Motor neuron (in vitro differentiated cells): ENCODE measurements at regions not wholly inside any gene's neighbourhood (a gene's known extent, or its start where the extent isn't known, plus 50 kb on each side); places are given as distances from the start of the nearest gene placed in this dataset.
A peak's percentile ranks its signal among the peaks of the same experiment; 100 is the strongest.

Source experiments
- ATAC-seq, 8 experiments: fragments of 200-7000 bp; cut with Tn5 transposase; replicated peaks in 6 of 8; 2 replicates each; pipeline ENCODE4 v1.8.0; 2021; ENCODE audit warnings: mild to moderate bottlenecking in 8 of 8, moderate library complexity in 8 of 8
- H3K27ac ChIP-seq, 2 donors: fragments of 250-450 bp; sonication (Bioruptor Pico); 2 replicates each; pipeline ENCODE4 v1.9.0; 2021; ENCODE audit warnings: antibody characterized with exemption in 2 of 2, mild to moderate bottlenecking in 2 of 2, moderate library complexity in 1 of 2
- H3K4me1 ChIP-seq, 2 donors: fragments of 250-450 bp; sonication (Bioruptor Pico); replicated peaks in 1 of 2; 2 replicates each; pipeline ENCODE4 v1.6.1; 2021; ENCODE audit warnings: antibody characterized with exemption in 2 of 2, mild to moderate bottlenecking in 2 of 2, moderate library complexity in 1 of 2
- H3K4me3 ChIP-seq, 5 donors: fragments of 250-450 bp; sonication (Bioruptor Pico); 2 replicates each; pipeline ENCODE4 v1.9.0; 2021; ENCODE audit warnings: antibody characterized with exemption in 5 of 5, mild to moderate bottlenecking in 5 of 5, moderate library complexity in 4 of 5
- WGBS, 10 experiments: fragments of 450-650 bp; shearing (Covaris generic); methylation state at CpG; one replicate each; pipeline ENCODE4 v1.0.0; 2022; 5-methylcytosine and 5-hydroxymethylcytosine counted together
- in situ Hi-C, 9 experiments: fragments of 400-800 bp; cut with MboI; loops; one replicate each; pipeline ENCODE4 v1.15.0; 2021; ENCODE audit warnings: low sequenced_read_pairs in 9 of 9, low pct_unique_long_range_greater_than_20kb in 2 of 9; ENCODE audit not compliant: unreplicated experiment in 9 of 9

GRCh38 chr2:215527736-215528135, 91.9 kb upstream of the FN1 start:
- H3K4me3 ChIP-seq: no peak overlapping the region
- H3K27ac ChIP-seq: no peak overlapping the region
- 64 to 100% (median 100%) methylated on average over 1 of the region's 1 CpG; no CpG with 5 or more reads in 2 of the 10 experiments for WGBS, 10 experiments
- H3K4me1 ChIP-seq: no peaks in the 10 kb centered on the region
- in situ Hi-C loops: no loop called here
- ATAC-seq: no peak

DNA sequence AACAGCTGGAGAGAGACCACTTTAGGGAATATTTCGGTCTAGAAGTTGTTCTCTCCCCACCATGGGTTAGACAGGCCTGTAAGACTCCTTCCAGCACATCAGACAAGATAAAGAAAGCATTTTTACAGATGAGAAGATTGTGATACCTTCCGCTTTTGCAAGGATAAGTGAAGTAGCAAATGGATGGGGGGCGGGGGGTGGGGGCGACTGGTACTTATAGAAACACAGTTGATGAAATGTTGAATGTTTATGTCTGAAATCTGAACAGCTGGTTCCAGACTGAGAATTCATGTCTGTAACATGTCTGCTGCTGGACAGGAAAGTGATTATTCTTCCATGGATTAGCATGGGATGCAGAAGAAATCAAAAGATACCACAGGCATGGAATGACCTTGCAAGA, 90.5 kb upstream of the FN1 start:
- Histone ChIP-seq H3K4me3 (no peak overlapping the region), H3K4me1 (no peaks in the 10 kb centered on the region), H3K27ac (no peak overlapping the region)
- 80 to 100% (median 100%) methylated on average over 1 to 4 of the region's 4 CpGs; no CpG with 5 or more reads in 3 of the 10 experiments for WGBS, 10 experiments
- in situ Hi-C loops: no loop called here
- no peak for ATAC-seq

DNA sequence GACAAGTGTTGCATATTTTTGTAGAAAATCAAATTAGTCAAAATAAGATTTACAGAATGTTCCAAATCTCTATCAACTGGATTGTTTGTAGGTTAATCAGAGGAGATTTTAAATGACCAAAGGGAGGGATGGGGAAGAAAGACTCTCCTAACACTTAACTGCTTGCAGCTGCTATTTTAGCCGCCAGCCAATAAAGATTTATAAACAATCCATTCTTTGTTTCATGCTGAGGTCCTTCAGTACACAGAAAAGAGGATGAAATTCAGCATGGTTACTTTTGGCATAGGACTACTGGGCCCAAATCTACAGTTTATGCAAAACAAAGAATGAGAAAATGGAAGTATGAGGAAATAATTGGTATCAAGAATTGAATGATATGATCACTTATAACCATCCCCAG, 86.4 kb upstream of the FN1 start:
- Histone ChIP-seq H3K27ac (no peak overlapping the region), H3K4me1 (no peaks in the 10 kb centered on the region), H3K4me3 (no peak overlapping the region)
- WGBS, 10 experiments: 33 to 100% (median 80%) methylated on average over 1 of the region's 1 CpG; no CpG with 5 or more reads in 3 of the 10 experiments
- in situ Hi-C loops: no loop called here
- ATAC-seq: no peak

DNA sequence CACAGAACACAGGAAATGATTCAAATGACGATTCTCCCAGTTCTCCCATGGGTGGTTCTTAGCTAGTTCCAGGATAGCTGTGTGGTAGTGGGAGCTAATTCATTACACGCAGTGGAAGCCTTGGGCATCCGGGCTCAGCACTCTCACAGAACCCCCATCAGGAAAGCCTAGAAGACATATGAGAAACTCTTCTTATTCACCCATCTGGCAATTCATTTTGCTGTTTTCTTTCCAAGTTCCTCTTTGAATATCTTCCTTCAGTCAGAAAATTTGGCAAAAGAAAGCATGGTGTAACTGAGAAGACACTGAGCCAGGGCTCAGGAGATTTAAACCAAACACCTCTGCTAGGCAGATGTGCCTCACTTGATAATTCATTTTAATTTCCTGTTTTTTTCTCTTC, 85.2 kb upstream of the FN1 start:
- ATAC-seq: no peak
- Histone ChIP-seq H3K4me1 (no peaks in the 10 kb centered on the region), H3K27ac (no peak overlapping the region), H3K4me3 (no peak overlapping the region)
- WGBS, 10 experiments: 0 to 100% (median 93%) methylated on average over 1 to 3 of the region's 3 CpGs; no CpG with 5 or more reads in 3 of the 10 experiments
- in situ Hi-C loops: no loop called here

- no peak overlapping the region for H3K4me3 ChIP-seq
- WGBS, 10 experiments: 43 to 100% (median 77%) methylated on average over 1 to 2 of the region's 2 CpGs; no CpG with 5 or more reads in 6 of the 10 experiments
- in situ Hi-C loops: no loop called here
- H3K27ac ChIP-seq: no peak overlapping the region
- ATAC-seq: no peak
- no peaks in the 10 kb centered on the region for H3K4me1 ChIP-seq
Measured at GRCh38 chr2:215517391-215517790, 81.5 kb upstream of the FN1 start.

DNA sequence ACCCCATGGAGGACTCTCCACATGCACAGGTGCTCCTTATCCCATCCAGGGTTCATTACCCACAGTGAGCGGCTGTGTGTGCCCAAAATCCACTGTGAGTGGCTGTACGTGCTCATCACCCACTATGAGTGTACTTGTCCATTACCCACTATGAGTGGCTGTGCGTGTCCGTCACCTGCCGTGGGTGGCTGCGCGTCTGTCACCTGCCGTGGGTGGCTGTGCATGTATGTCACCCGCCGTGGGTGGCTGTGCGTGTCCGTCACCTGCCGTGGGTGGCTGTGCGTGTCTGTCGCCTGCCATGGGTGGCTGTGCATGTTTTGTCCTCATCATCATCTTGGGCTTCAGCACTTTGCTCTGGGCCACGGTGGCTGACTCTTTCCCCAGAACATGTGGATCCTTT, 78.6 kb upstream of the FN1 start:
- no peak overlapping the region for H3K27ac ChIP-seq
- WGBS, 10 experiments: 33 to 100% (median 90%) methylated on average over 1 to 9 of the region's 16 CpGs; no CpG with 5 or more reads in 3 of the 10 experiments
- no peak for ATAC-seq
- H3K4me3 ChIP-seq: no peak overlapping the region
- in situ Hi-C loops: no loop called here
- H3K4me1 ChIP-seq: no peaks in the 10 kb centered on the region

DNA sequence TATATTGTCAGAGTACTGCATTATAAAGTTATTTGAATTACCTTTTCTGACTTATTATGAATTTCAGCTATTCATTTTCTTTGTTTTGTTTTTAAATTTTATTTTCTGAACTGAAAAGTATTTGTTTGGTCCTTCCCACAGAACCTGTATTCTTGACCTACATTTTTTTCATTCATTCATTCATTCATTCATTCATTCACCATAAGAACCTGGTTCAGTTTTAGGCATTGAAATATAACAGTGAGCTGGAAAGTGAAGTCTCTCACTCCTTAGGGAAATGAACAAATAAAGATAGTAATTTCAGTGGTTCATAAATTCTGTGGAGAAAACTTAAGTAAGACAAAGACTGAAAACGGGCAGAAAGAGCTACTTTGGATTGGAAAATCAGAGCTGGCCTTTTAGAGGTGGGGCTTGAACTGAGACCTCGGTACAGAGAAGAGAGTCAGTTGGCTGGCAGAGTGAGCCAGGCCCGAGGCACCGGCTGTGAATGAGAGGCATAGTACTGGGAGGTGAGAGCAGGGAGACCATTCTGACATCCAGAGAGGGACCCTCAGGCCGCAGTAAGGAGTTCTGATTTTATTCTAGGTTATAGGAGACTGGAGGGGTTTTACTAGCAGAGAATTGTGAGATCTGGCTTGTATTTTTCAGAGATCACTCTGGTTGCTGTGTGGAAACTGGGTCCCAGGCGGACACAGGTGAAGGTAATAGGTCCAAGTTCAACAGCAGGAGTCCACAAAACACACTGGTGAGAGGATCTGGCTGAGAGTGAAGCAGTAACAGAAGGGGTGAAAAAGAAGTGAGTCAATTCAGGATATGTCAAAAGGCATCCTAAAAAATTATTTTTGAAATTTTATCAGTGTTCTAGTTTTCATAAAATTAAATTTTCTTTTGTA, 75.8 kb upstream of the FN1 start:
- Histone ChIP-seq H3K4me1 (no peaks in the 10 kb centered on the region), H3K4me3 (no peak overlapping the region), H3K27ac (no peak overlapping the region)
- WGBS, 10 experiments: 75 to 100% (median 88%) methylated on average over 1 to 6 of the region's 6 CpGs; no CpG with 5 or more reads in 3 of the 10 experiments
- in situ Hi-C loops: no loop called here
- no peak for ATAC-seq

DNA sequence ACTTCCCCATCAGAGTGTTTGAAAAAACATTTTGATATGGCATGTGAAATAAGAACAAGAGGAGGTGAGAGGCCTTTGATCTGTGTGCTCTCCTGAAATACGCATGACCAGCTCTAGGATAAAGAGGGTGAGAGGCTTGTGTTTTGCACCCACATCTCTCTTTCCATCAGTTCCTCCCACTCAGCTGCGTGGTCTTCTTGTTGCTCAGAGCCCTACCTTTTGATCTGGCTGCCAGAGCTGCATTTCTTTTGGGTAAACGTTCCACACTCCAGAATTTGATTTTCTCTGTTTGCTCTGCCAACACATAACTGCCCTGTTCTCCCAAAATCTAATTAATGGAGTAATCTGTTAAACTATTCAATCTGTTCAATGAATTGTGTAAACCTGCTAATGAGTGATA, 72.0 kb upstream of the FN1 start:
- 0 to 88% (median 60%) methylated on average over 1 to 3 of the region's 3 CpGs; no CpG with 5 or more reads in 2 of the 10 experiments for WGBS, 10 experiments
- Histone ChIP-seq H3K4me3 (no peak overlapping the region), H3K27ac (no peak overlapping the region), H3K4me1 (no peaks in the 10 kb centered on the region)
- in situ Hi-C loops: no loop called here
- no peak for ATAC-seq

DNA sequence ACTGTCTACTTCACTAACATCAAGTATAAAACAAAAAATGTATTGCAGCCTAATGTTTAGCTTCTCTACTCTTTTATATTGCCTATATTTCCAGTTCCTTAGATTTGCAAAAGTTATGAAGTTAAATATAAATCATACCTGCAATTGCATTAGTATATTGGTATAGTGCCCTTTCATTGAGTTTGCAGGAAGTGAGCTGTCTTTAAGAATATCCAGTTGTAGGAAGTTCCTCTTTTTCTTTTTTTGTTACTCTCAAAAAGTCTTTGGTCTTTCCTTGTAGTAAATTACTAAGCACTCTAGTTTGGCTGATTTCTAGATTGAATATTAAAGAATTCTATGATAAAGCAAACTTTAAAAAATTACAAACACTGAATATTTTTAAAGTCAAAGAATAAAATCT, 71.3 kb upstream of the FN1 start:
- no peaks in the 10 kb centered on the region for H3K4me1 ChIP-seq
- in situ Hi-C loops: no loop called here
- no peak overlapping the region for H3K4me3 ChIP-seq
- H3K27ac ChIP-seq: no peak overlapping the region
- ATAC-seq: no peak

DNA sequence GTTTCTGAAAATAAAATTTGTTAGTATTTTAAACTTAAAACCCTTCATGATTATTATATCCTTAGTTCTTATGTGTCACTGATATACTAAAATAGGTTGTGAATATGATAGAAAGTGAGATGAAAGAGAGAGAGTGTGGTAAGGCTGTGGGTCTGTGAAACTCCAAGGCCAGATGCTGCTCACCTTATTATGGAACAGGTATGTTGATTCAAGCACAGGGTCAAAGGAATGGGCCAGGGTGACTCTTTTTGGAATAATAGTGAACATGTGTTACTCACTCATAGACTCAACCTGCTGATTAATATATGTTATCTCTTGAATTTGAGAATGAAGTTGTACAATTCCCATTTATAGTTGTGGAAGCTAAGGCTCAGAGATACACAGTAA, 70.7 kb upstream of the FN1 start:
- in situ Hi-C loops: no loop called here
- no peaks in the 10 kb centered on the region for H3K4me1 ChIP-seq
- no peak overlapping the region for H3K4me3 ChIP-seq
- ATAC-seq: no peak
- no peak overlapping the region for H3K27ac ChIP-seq

DNA sequence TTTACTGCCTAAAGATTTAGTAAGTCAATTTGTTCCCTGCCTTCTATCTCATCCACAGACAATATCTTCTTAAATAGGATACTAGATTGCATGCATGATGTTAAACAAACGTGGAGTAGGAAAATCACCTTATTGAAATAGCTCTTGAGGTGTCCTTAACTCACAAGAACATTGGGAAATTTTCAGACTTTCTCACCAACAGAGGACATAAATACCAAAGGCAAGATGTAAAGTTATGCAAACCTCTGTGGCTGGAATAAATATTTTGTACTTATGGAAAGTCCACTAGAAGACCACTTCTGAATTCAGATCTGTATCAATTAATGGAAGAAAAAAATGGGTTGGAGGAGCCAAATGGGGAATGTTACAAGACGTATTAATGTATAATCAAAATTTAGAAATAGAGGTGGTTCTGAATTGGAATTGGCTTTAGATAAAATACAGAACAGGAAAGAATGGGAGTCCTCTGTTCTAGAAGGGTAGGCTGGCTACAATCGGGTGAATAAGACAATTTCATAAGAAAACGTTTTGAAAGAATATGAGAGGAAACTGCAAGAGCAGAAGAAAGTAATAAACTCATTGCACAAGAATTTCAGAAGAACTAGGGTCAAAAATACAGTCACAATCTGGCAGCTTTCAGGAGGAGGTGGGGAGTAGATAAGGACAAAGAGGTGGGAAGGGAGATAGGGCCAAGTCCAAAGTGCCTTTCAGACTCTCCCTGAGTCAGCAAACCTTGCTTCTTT, 69.3 kb upstream of the FN1 start:
- H3K27ac ChIP-seq: no peak overlapping the region
- 29 to 100% (median 58%) methylated on average over 1 to 4 of the region's 4 CpGs for WGBS, 10 experiments
- H3K4me3 ChIP-seq: no peak overlapping the region
- in situ Hi-C loops: no loop called here
- no peaks in the 10 kb centered on the region for H3K4me1 ChIP-seq
- no peak for ATAC-seq

DNA sequence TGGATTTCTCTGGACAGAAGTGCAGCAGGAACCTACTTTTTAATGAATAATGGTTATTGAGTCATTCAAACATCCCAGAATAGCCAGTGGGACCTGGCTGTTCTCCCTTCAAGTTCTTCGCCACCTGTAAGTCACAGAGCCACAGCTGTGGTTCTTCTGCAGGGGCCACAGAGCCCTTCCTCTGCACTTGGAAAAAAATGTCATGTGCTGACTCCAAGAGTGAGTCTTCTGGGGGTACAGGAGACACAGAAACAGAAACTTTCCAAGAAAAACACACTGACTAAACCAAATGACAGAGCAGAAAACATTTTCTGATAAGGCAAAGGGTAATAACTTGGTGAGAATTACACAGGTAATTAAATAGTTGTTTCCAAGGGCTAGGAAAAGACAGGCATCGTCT, 68.7 kb upstream of the FN1 start:
- H3K4me3 ChIP-seq: no peak overlapping the region
- H3K27ac ChIP-seq: no peak overlapping the region
- H3K4me1 ChIP-seq: no peaks in the 10 kb centered on the region
- no peak for ATAC-seq
- WGBS, 10 experiments: 70 to 100% (median 84%) methylated on average over 1 to 2 of the region's 2 CpGs; no CpG with 5 or more reads in 2 of the 10 experiments
- in situ Hi-C loops: no loop called here

GRCh38 chr2:215503381-215503780, 67.5 kb upstream of the FN1 start:
- WGBS, 10 experiments: 63 to 100% (median 87%) methylated on average over 1 of the region's 1 CpG; no CpG with 5 or more reads in 6 of the 10 experiments
- ATAC-seq: peak in 1 of 8 experiments; percentile 29
- in situ Hi-C loops: no loop called here
- Histone ChIP-seq H3K4me1 (no peaks in the 10 kb centered on the region), H3K27ac (no peak overlapping the region), H3K4me3 (no peak overlapping the region)

- in situ Hi-C loops: no loop called here
- Histone ChIP-seq H3K27ac (no peak overlapping the region), H3K4me1 (no peaks in the 10 kb centered on the region), H3K4me3 (no peak overlapping the region)
- no peak for ATAC-seq
Measured at GRCh38 chr2:215500466-215500865, 64.6 kb upstream of the FN1 start.
